Astrocyte (in vitro differentiated cells and primary cell): ENCODE measurements at regions not wholly inside any gene's neighbourhood (a gene's known extent, or its start where the extent isn't known, plus 50 kb on each side); places are given as distances from the start of the nearest gene placed in this dataset.

ENCODE experiments used
- DNase-seq: peaks from one replicate; pipeline ENCODE4 v3.0.0-alpha.2; 2010; ENCODE audit warnings: low read depth
- FAIRE-seq: peaks from 2 replicates; lab custom pipeline; 2011; peaks lifted over from hg19 to GRCh38; lab: Jason Lieb, UNC
- H2AFZ ChIP-seq: 2 replicates; pipeline ENCODE4 v1.6.0; 2012; ENCODE audit warnings: low read depth, low read length, inconsistent platforms
- H3K27ac ChIP-seq: 2 replicates; pipeline ENCODE4 v1.5.1; 2011; ENCODE audit warnings: low read depth, low read length, inconsistent platforms
- H3K27me3 ChIP-seq: 2 replicates; pipeline ENCODE4 v1.6.0; 2011; ENCODE audit warnings: low read length, inconsistent platforms; ENCODE audit not compliant: insufficient read depth
- H3K36me3 ChIP-seq: 2 replicates; pipeline ENCODE4 v1.5.1; 2011; ENCODE audit warnings: low read length, inconsistent platforms; ENCODE audit not compliant: insufficient read depth
- H3K4me1 ChIP-seq: 2 replicates; pipeline ENCODE4 v1.5.1; 2011; ENCODE audit warnings: low read length, inconsistent platforms; ENCODE audit not compliant: insufficient read depth
- H3K4me2 ChIP-seq: 2 replicates; pipeline ENCODE4 v1.6.0; 2012; ENCODE audit warnings: low read length, inconsistent platforms
- H3K4me3 ChIP-seq: 2 replicates; pipeline ENCODE4 v1.5.1; 2011; ENCODE audit warnings: low read depth, mild to moderate bottlenecking, low read length, inconsistent platforms; ENCODE audit not compliant: insufficient read depth
- H3K79me2 ChIP-seq: 2 replicates; pipeline ENCODE4 v1.6.0; 2012; ENCODE audit warnings: mild to moderate bottlenecking, low read length, inconsistent platforms; ENCODE audit not compliant: insufficient read depth
- H3K9ac ChIP-seq: 2 replicates; pipeline ENCODE4 v1.6.0; 2012; ENCODE audit warnings: mild to moderate bottlenecking, low read length, inconsistent platforms
- H3K9me3 ChIP-seq: 2 replicates; pipeline ENCODE4 v1.5.1; 2012; ENCODE audit warnings: low read depth, mild to moderate bottlenecking, low read length, inconsistent platforms; ENCODE audit not compliant: insufficient read depth
- H4K20me1 ChIP-seq: 2 replicates; pipeline ENCODE4 v1.6.0; 2012; ENCODE audit warnings: low read length, inconsistent platforms; ENCODE audit not compliant: insufficient read depth
- H3K27ac Mint-ChIP-seq: one replicate; pipeline ENCODE4 v1.8.0; 2021; ENCODE audit warnings: mild to moderate bottlenecking, mixed read lengths; ENCODE audit not compliant: unreplicated experiment
- H3K27me3 Mint-ChIP-seq: one replicate; pipeline ENCODE4 v1.8.0; 2021; ENCODE audit warnings: low read depth, mixed read lengths; ENCODE audit not compliant: unreplicated experiment
- H3K36me3 Mint-ChIP-seq: one replicate; pipeline ENCODE4 v1.8.0; 2021; ENCODE audit warnings: low read depth, mixed read lengths; ENCODE audit not compliant: unreplicated experiment
- H3K4me1 Mint-ChIP-seq: one replicate; pipeline ENCODE4 v1.8.0; 2021; ENCODE audit warnings: low read depth, mixed read lengths; ENCODE audit not compliant: unreplicated experiment
- H3K4me3 Mint-ChIP-seq: one replicate; pipeline ENCODE4 v1.8.0; 2021; ENCODE audit warnings: mild to moderate bottlenecking, moderate library complexity, mixed read lengths; ENCODE audit not compliant: unreplicated experiment
- H3K9me3 Mint-ChIP-seq: one replicate; pipeline ENCODE4 v1.8.0; 2021; ENCODE audit warnings: mild to moderate bottlenecking, mixed read lengths; ENCODE audit not compliant: unreplicated experiment
- EZH2 ChIP-seq: IDR thresholded peaks from 2 replicates; pipeline ENCODE4 v1.6.1; 2012; ENCODE audit warnings: mild to moderate bottlenecking, low read length, inconsistent platforms; ENCODE audit not compliant: insufficient read depth
- TF ChIP-seq, protein P1 (sequence below): IDR thresholded peaks from 2 replicates; pipeline ENCODE4 v1.5.1; 2011; ENCODE audit warnings: low read depth, mild to moderate bottlenecking, inconsistent platforms, low read length, moderate library complexity; ENCODE audit not compliant: insufficient read depth

DNA sequence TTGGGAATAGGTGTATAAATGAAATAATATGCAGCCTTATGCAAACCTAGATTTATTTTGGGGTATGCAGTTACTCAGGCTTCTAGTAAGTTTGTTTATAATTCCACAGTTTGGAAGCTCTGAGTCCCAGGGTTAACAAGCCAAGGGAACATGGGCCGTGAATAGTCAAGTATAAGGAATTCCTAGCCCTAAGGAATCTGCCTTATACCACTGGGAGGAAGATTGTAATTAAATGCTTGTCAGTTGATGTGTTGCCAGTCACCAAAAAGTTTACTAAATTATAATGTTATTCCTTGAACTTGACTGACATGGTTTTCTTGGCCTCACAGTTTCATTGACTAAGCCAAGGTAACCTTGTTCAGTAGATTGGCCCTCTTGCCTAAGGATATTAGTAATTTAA, 72.4 kb upstream of the SGO1 start:
- Histone ChIP-seq H3K4me2 (no peak overlapping the region), H3K9ac (no peak overlapping the region), H3K27ac (no peak overlapping the region), H3K4me3 (no peak overlapping the region), H3K9me3 (no peaks in the 10 kb centered on the region), H3K27me3 (no peaks in the 10 kb centered on the region), H2AFZ (no peak overlapping the region), H3K79me2 (no peaks in the 10 kb centered on the region), H3K4me1 (no peaks in the 10 kb centered on the region), H3K36me3 (no peaks in the 10 kb centered on the region), H4K20me1 (no peaks in the 10 kb centered on the region)
- Mint-ChIP-seq H3K27me3 (peaks cover 3% of the 10 kb centered on the region), H3K36me3 (no peaks in the 10 kb centered on the region), H3K27ac (no peak overlapping the region), H3K9me3 (peaks cover 3% of the 10 kb centered on the region), H3K4me3 (no peak overlapping the region), H3K4me1 (peaks cover 6% of the 10 kb centered on the region)
- TF ChIP-seq EZH2: no peak
- TF ChIP-seq, protein P1, sequence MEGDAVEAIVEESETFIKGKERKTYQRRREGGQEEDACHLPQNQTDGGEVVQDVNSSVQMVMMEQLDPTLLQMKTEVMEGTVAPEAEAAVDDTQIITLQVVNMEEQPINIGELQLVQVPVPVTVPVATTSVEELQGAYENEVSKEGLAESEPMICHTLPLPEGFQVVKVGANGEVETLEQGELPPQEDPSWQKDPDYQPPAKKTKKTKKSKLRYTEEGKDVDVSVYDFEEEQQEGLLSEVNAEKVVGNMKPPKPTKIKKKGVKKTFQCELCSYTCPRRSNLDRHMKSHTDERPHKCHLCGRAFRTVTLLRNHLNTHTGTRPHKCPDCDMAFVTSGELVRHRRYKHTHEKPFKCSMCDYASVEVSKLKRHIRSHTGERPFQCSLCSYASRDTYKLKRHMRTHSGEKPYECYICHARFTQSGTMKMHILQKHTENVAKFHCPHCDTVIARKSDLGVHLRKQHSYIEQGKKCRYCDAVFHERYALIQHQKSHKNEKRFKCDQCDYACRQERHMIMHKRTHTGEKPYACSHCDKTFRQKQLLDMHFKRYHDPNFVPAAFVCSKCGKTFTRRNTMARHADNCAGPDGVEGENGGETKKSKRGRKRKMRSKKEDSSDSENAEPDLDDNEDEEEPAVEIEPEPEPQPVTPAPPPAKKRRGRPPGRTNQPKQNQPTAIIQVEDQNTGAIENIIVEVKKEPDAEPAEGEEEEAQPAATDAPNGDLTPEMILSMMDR: no peak
- DNase-seq (no peak), FAIRE-seq (no peak)

DNA sequence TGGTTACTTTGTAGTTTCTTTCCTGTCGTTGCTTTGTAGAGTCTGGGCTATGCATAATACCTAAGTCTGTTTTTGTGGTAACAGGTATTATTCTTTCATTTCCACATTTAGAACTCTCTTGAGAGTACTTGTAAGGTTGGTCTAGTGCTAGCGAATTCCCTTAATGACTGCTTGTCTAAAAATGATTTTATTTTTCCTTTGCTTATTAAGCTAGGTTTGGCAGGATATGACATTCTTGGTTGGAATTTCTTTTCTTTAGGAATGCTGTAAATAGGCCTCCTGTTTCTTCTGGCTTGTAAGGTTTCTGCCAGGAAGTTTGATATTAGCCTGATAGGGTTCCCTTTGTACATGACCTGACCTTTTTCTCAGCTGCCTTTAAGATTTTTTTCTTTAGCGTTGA, 70.1 kb upstream of the SGO1 start:
- Mint-ChIP-seq H3K4me3 (no peak overlapping the region), H3K4me1 (peaks cover 6% of the 10 kb centered on the region), H3K27ac (no peak overlapping the region), H3K36me3 (no peaks in the 10 kb centered on the region), H3K9me3 (peaks cover 3% of the 10 kb centered on the region), H3K27me3 (peaks cover 3% of the 10 kb centered on the region)
- Histone ChIP-seq H4K20me1 (no peaks in the 10 kb centered on the region), H3K9ac (no peak overlapping the region), H3K4me1 (no peaks in the 10 kb centered on the region), H3K4me2 (peak overlapping the region; percentile 35), H3K27ac (no peak overlapping the region), H3K27me3 (no peaks in the 10 kb centered on the region), H3K79me2 (no peaks in the 10 kb centered on the region), H2AFZ (no peak overlapping the region), H3K9me3 (no peaks in the 10 kb centered on the region), H3K4me3 (no peak overlapping the region), H3K36me3 (no peaks in the 10 kb centered on the region)
- FAIRE-seq: no peak
- DNase-seq: peak; percentile 2
- TF ChIP-seq EZH2: no peak
- TF ChIP-seq, protein P1: no peak

DNA sequence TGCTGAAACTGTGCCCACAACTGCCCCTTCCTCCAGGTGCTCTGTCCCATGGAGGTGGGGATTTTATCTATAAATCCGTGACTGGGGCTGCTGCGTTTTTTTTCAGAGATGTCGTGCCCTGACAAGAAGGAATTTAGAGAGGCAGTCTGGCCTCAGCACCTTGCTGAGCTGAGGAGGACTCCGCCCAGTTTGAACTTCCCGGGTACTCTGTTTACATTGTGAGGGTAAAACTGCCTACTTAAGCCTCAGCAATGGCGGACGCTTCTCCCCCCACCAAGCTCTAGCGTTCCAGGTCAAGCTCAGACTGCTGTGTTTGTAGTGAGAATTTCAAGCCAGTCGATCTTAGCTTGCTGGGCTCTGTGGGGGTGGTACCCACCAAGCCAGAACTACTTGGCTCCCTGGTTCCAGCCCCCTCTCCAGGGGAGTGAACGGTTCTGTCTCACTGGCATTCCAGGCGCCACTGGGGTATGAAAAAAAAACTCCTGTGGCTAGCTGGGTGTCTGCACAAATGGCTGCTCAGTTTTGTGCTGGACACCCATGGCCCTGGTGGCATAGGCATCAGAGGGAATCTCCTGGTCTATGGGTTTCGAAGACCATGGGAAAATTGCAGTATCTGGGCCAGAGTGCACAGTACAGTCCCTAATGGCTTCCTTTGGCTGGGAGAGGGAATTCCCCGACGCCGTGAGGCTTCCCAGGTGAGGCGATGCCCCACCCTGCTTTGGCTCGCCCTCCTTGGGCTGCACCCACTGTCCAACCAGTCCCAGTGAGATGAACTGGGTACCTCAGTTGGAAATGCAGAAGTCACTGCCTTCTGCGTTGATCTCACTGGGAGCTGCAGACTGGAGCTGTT, 68.5 kb upstream of the SGO1 start:
- Histone ChIP-seq H3K27me3 (no peaks in the 10 kb centered on the region), H3K4me2 (no peak overlapping the region), H3K9ac (no peak overlapping the region), H3K9me3 (no peaks in the 10 kb centered on the region), H3K4me3 (no peak overlapping the region), H3K27ac (no peak overlapping the region), H4K20me1 (no peaks in the 10 kb centered on the region), H2AFZ (no peak overlapping the region), H3K36me3 (no peaks in the 10 kb centered on the region), H3K4me1 (no peaks in the 10 kb centered on the region), H3K79me2 (no peaks in the 10 kb centered on the region)
- H3K9me3 Mint-ChIP-seq: peaks cover 3% of the 10 kb centered on the region
- no peaks in the 10 kb centered on the region for H3K36me3 Mint-ChIP-seq
- H3K4me1 Mint-ChIP-seq: peaks cover 6% of the 10 kb centered on the region
- no peak for FAIRE-seq
- TF ChIP-seq, protein P1: no peak
- no peak for TF ChIP-seq EZH2
- peaks cover 3% of the 10 kb centered on the region for H3K27me3 Mint-ChIP-seq
- H3K27ac Mint-ChIP-seq: no peak overlapping the region
- no peak for DNase-seq
- H3K4me3 Mint-ChIP-seq: no peak overlapping the region
